ENCODE measurements at regions not wholly inside any gene's neighbourhood (a gene's known extent, or its start where the extent isn't known, plus 50 kb on each side); places are given as distances from the start of the nearest gene placed in this dataset.
"Not testable (repeated sequence)": the region's sequence is repeated elsewhere in the genome, so short reads cannot be mapped to it uniquely, and the experiment has no call there.

- DNase-seq (ENCODE audit: low spot score): no peak
These were observed 80.5 kb downstream of the ZIC3 start for GRCh38 chrX:137646472-137646871.

DNA sequence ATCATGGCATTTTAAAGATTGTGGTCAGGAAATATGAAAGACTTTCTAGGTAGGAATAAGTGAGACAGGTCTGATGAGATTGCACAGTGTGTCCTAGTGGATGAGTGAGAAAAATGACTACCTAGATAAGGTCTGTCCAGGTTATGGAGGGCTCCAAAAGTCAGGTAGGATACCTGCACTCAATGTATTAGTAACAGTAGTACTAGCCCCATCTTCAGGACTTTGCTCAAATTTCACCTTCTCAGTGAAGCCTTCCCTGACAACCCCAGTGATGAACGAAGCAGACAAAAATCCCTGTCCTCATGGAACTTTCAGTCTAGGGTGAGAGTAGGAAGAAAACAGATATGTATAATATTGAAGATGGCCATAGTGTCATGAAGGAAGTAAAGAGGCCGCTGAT, 85.7 kb downstream of the ZIC3 start:
- DNase-seq (ENCODE audit: low spot score): no peak

GRCh38 chrX:137652086-137652485, 86.2 kb downstream of the ZIC3 start:
- no peak for DNase-seq (ENCODE audit: low spot score)

DNA sequence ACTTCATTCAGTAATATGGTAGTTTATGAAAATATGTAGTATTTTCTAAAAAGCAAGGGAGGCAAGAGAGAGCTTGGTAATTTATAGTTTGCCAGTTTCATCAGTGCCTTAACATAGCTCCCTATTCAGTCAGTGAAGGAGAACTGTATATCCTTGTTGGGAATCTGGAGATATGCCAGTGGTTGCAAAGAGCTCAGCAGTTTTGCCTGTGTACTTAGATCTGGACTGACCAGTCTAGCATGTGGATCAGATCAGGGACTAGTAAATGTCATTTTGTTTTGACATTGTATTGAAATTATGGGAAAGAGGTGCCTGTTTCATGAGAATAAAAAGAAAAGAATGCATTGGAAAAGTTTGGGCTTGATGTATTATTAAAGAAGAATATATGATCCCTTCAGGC, 88.6 kb downstream of the ZIC3 start:
- DNase-seq (ENCODE audit: low spot score): no peak

GRCh38 chrX:137667776-137668175, 101.8 kb downstream of the ZIC3 start:
- DNase-seq (ENCODE audit: low spot score): no peak

- no peak for DNase-seq (ENCODE audit: low spot score)
These were observed 118.7 kb downstream of the ZIC3 start for GRCh38 chrX:137684591-137684990.

DNA sequence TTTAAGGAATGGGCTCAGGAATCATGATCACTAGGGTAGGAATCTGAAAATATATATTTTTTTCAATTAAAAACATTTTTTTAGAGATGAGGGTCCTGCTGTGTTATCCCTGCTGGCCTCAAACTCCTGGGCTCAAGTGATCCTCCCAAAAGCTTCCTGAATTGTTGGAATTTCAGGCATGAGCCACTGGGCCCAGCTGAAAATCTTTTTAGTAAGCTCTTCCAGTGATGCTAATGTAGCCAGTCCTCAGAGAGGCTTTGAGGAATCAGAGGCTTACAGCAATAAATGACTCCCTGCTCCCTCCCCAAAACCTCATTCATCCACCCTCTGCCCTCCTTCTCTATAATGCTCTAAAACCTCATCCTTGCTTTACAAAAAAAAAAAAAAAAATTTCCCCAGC, 129.5 kb downstream of the ZIC3 start:
- DNase-seq (ENCODE audit: low spot score): no peak

GRCh38 chrX:137707348-137707747, 141.4 kb downstream of the ZIC3 start:
- DNase-seq (ENCODE audit: low spot score): no peak

GRCh38 chrX:137742846-137743245, 176.9 kb downstream of the ZIC3 start:
- DNase-seq (ENCODE audit: low spot score): no peak

DNA sequence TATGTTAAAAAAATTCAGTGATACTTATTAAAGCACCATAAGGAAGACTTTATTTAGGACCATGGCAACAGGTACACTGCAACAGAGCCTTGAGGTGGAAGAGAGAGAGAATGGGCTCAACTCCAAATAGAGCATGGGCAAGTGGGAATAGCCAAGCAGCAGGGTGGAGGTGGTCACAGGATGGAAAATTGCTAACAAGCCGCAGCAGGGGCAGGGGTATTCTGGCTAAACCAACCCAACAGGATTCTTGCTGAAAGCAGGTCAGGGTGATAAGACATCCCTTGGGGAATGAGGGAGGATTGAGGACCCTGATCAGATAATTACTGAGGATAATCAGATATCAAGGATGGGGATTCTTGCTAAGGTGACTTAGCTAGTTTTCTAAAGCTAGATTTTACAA, 177.5 kb downstream of the ZIC3 start:
- DNase-seq (ENCODE audit: low spot score): no peak

- no peak for DNase-seq (ENCODE audit: low spot score)
These were observed 180.4 kb downstream of the ZIC3 start for GRCh38 chrX:137746289-137746688.

DNA sequence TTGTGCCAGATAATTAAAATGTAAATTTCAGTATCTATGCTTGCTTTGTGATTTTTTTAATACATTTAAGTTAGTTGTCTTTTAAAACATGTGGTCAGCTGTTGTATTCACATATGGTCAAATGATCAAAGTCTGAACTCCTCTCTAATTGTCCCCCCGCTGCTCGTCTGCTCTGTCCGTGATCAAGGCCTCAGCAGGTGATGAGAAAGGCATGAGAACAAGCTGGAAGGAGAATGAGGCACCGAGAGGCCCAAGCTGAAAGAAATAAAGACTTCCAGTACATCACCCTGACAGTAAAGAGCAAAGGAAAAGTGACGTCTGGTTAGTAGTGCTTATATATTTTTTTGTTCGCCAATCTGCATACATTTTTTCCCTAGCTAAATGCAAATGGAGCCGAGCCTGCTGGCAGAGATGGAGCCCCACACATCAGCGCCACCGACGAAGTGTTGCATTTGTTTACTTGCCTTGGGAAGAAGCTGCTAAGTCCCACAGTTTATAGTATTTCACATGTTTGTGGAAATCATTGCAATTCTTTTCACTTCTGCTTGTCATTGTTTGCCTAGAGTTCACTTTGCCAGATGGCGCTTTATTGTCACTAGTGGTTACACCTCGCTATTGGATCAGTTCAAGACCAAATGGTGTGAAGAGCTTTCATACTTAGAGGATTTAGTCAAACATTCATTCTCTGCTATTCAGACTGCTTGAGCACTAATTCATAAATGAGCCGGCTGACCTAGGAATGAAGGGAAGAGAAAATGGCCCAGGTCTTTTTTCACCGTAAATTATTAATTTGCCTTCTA, 181.5 kb downstream of the ZIC3 start:
- no peak for DNase-seq (ENCODE audit: low spot score)

DNA sequence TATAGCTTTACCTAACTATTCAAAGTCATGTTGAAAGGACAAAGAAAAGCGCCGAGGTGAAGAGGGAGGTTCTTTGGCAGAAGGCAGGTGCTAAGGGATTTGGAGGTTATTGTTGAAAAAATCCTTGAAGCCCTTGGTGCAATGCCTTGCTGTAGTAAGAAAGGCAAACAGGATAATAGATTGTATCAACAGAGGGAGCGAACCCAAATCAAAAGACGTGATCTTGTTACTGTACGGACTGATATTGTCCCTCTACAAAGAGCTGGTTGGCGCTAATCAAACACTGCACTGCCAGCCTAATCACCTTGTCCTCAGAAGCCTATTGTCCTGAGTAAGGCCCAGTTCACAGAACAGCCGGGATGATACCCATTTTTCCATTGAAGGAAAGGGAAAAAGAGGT, 182.9 kb downstream of the ZIC3 start:
- no peak for DNase-seq (ENCODE audit: low spot score)

- no peak for DNase-seq (ENCODE audit: low spot score)
These were observed 183.3 kb downstream of the ZIC3 start for GRCh38 chrX:137749246-137749645.

DNA sequence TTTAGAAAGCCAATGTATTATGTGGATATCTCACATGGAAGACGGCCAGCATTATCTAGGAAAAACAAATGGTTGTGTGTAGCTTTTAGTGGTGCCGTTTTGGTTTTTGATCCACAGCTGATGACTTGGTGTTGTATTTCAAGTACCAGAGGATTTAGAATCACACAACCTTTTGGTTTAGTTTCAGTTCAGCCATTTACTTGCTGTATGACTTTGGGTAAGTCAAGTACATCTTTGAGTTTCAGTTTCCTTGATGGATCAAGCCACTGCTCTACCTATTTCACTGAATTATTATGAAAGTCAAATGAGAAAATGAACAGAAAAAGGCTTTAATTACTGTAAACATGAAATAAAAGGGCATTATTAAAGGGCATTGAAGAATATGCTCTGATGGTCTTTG, 205.6 kb downstream of the ZIC3 start:
- no peak for DNase-seq (ENCODE audit: low spot score)

GRCh38 chrX:137792214-137792613, 226.3 kb downstream of the ZIC3 start:
- no peak for DNase-seq (ENCODE audit: low spot score)

GRCh38 chrX:137797926-137798325, 232.0 kb downstream of the ZIC3 start:
- DNase-seq (ENCODE audit: low spot score): not testable (repeated sequence)

GRCh38 chrX:137823257-137823656, 257.3 kb downstream of the ZIC3 start:
- no peak for DNase-seq (ENCODE audit: low spot score)

- DNase-seq (ENCODE audit: low spot score): no peak
These were observed 281.4 kb downstream of the ZIC3 start for GRCh38 chrX:137847376-137847775.

- no peak for DNase-seq (ENCODE audit: low spot score)
These were observed 282.5 kb downstream of the ZIC3 start for GRCh38 chrX:137848266-137848905.

DNA sequence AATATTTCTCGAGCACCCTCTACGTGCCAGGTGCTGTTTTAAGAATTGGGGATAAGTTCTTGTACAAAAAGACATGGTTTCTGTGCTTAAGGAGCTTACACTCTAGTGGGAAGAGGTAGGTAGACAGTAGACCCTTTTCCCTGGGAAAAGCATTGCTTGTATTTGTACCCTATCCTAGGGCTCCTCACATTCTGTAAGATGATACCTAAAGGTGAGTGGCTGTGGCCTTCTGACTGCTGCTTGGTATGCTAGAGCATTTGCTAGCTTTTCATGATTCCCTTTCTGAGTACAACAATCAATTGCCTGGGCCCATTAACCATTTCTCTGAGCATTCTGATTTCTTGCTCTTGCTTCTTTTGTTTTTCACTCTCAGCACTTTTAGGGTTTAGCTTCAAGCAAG, 286.6 kb downstream of the ZIC3 start:
- DNase-seq (ENCODE audit: low spot score): no peak

- no peak for DNase-seq (ENCODE audit: low spot score)
These were observed 289.6 kb downstream of the ZIC3 start for GRCh38 chrX:137855490-137855889.

GRCh38 chrX:137858106-137858505, 292.2 kb downstream of the ZIC3 start:
- no peak for DNase-seq (ENCODE audit: low spot score)

DNA sequence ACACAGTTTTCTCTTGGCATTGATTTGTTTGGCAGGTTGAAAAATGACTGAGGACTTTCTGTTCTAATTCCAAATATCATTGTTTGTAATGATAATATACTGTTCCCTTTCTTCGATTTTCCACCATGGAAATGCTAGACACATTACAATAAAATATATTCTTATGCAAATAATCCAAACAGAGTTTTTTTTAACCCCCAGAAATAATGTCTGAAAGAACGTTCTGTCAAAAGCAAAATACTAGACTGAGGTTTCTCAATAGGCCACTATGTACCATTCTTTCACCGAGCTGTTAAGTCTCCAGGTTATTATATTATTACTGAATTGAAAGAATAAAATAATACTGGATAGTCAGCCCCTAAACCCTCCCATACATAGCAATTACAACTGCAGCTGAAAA, 312.5 kb downstream of the ZIC3 start:
- no peak for DNase-seq (ENCODE audit: low spot score)
